NCI-H1048 (cell line): ENCODE measurements at regions not wholly inside any gene's neighbourhood (a gene's known extent, or its start where the extent isn't known, plus 50 kb on each side); places are given as distances from the start of the nearest gene placed in this dataset.
"Not testable (repeated sequence)": the region's sequence is repeated elsewhere in the genome, so short reads cannot be mapped to it uniquely, and the experiment has no call there.

Experiments used
- DNase-seq: peaks from one replicate; lab custom pipeline; 2025; lab: John Stamatoyannopoulos, UW

- DNase-seq: no peak
These were observed 1226.6 kb upstream of the FAM98A start for GRCh38 chr2:34825686-34826085.

GRCh38 chr2:34822616-34823015 lies 1223.5 kb upstream of the FAM98A start:
- no peak for DNase-seq

DNA sequence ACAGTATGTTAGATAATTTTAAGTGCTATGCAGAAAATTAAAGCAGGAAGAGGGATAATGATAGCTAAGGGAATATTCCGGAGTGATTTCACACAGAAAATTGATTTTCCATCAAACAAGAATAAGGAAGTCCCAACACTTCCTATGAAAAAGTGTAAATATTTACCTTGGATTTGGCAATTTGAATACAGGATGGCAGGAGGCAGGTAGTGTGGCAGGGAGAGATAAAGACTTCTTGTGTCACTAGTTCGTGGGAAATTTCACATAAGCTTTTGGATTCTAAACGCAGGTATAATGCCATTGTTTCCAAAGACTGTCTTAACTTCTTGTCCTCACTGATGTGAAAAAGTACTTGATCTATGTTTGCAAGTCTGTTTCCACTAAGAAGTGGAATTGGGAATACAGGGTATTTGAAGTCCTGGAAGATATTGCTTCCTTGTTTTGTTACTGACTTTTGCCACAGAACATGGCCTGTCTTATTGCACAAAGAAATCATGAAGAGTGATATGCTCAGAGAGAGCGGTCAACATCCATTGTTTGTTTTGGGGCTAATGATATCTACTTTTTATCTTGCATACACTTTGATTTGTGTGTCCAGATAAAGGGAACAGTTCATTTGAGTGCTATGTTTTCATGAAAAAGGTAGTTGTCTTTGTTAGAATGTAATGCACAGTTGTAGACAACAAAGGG lies 1216.1 kb upstream of the FAM98A start:
- DNase-seq: no peak

GRCh38 chr2:34810456-34810855 lies 1211.4 kb upstream of the FAM98A start:
- no peak for DNase-seq

GRCh38 chr2:34808426-34808825 lies 1209.3 kb upstream of the FAM98A start:
- no peak for DNase-seq

DNA sequence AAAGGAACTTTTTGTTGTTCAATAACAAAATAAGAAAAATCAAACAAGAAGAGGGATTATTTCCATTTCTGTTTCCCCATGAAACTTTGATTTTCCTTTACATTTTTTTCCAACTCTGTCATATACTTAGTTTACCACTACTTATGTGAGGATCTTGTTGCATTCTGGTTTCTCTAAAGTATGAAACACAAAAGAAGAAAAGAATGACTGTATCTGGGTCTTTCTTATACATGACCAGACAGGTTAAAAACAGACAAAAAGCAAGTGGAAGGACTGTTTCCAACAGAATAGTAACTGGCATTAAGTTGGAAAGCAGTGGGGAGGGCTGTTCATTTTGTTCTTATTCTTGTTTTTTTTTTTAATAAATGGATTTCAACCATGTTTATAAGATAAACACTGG lies 1207.8 kb upstream of the FAM98A start:
- DNase-seq: no peak

DNA sequence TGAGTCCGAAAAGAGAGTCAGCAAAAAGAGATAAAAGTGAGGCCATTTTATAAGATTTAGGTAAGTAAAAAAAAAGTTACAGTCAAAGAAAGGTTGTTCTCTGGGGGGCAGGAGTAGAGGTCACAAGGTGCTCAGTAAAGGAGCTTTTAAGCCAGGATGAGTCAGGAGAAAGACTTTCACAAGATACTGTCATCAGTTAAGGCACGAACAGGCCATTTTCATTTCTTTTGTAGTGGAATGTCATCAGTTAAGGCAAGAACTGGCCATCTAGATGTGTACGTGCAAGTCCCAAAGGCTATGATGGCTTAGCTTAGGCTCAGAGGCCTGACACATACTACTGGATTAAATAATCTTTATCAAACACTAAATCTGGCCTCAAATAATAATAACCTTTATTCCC lies 1207.3 kb upstream of the FAM98A start:
- DNase-seq: no peak

GRCh38 chr2:34799556-34799955 lies 1200.5 kb upstream of the FAM98A start:
- no peak for DNase-seq

DNA sequence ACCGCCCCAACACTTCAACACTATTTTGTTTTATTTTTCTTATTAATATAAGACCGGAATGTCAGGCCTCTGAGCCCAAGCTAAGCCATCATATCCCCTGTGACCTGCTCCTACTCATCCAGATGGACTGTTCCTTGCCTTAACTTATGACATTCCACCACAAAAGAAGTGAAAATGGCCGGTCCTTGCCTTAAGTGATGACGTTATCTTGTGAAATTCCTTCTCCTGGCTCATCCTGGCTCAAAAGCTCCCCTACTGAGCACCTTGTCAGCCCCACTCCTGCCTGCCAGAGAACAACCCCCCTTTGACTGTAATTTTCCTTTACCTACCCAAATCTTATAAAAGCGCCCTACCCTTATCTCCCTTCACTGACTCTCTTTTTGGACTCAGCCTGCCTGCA lies 1196.5 kb upstream of the FAM98A start:
- not testable (repeated sequence) for DNase-seq

DNA sequence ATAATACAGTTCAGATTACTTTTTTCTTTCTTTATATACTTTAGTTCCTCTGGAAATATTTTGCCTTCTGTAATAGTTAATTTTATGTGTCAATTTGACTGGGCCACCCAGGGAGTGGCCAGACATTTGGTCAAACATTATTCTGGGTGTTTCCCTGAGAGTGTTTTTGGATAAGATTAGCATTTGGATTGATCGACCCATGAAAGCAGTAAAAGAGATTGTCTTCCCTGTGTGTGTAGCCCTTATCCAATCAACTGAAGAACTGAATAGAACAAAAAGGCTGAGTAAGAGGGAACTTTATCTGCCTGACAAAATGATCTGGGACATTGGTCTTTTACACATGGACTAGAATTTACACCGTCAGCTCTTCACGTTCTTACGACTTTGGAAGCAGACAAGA lies 1190.1 kb upstream of the FAM98A start:
- no peak for DNase-seq

DNA sequence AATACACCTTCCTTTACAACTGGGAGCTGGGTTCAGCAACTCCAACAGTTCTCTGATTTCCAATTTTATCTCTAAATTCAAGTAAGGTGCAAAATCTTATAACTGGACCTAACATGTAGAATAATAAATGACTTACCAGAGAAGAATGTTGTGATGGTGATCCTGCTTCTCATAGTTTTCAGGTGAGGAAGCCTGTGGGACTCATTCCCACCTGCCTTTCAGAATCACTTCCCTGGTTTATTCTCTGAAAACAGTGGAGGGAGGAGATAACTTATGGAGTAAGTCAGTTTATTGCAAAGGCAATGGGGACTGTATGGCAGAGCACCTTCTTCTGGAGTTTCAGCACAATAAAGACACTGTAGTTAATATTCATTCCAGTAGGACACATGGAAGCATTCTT lies 1188.2 kb upstream of the FAM98A start:
- DNase-seq: no peak

GRCh38 chr2:34785206-34785785 lies 1186.2 kb upstream of the FAM98A start:
- no peak for DNase-seq

DNA sequence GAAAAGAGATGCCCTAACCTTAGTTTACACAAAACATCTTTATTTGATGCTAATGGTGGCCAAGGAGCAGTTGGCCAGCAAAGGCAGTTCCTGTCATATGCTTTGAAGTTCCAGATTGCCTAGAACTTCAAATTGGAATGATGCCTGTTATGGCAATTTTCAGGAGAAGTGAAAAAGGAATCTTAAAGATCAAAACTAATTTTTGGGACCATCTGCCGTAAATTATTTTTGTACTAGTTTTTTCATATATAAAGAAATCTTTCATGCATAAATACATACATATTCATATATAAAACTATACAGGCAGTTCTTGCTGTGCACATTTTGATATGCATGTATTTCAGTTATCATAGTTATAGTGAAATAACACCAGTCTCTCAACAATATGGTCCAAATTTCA lies 1185.6 kb upstream of the FAM98A start:
- DNase-seq: no peak

- DNase-seq: not testable (repeated sequence)
These were observed 1151.6 kb upstream of the FAM98A start for GRCh38 chr2:34750742-34751141.

- DNase-seq: no peak
These were observed 1148.5 kb upstream of the FAM98A start for GRCh38 chr2:34747643-34748042.

DNA sequence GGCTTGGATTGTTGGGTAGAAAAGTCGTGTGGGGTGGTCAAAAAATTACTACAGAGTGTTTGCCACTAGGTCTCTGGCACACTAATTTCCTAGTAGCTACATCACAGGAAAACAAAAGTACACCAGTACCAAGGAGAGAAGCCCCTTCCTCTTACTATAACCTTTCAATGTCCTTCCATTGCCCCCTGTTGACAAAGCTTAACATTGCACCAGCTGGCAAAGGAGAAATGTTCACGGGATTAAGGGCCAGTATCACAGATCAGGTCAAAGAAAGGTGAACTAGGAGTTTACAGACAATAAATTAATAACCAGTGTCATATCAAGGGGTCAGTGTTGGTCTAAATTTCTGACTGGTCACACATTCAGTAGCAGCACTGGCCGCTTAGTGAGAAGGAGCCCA lies 1139.6 kb upstream of the FAM98A start:
- no peak for DNase-seq

GRCh38 chr2:34737146-34737545 lies 1138.0 kb upstream of the FAM98A start:
- no peak for DNase-seq

- DNase-seq: no peak
These were observed 1137.4 kb upstream of the FAM98A start for GRCh38 chr2:34736482-34736881.

DNA sequence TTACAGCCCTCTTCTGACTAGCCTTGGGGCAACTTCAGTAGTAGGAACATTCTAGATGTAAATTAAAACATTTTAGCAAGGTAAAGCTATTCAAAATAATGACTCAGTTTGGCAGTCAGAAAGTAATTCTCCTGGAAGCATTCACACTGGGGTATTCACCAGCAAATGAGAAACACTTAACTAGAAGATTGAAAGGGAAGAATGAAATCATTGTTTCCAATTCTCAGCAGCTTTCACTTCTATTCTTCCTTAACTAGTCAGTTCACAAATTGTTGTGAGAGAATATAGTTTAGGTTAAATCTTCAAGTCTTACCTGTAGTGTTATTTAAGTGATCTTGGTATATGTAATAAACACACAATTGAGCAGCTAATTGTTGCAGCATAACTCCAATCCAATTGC lies 1135.6 kb upstream of the FAM98A start:
- DNase-seq: no peak

GRCh38 chr2:34734042-34734441 lies 1134.9 kb upstream of the FAM98A start:
- no peak for DNase-seq

GRCh38 chr2:34731292-34731691 lies 1132.2 kb upstream of the FAM98A start:
- no peak for DNase-seq

DNA sequence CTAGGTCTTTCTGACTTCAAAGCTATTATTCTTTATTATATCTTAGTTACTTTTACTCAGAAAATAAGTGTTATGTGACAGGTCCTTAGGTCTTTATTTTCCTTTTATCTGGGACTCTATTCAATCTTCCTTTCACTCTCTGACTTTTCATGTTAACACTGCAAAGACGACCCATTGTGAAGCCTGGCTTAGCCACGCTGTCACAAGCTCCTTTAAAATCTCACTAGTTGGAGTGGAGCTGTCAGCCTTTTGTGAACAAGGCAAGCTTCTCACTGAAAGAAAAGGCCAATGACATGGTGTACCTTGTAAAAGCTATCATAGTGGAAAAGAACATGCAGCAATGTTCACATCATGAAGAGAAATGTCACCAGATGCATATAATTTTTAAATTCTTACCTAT lies 1130.7 kb upstream of the FAM98A start:
- DNase-seq: no peak

GRCh38 chr2:34724107-34724506 lies 1125.0 kb upstream of the FAM98A start:
- no peak for DNase-seq

DNA sequence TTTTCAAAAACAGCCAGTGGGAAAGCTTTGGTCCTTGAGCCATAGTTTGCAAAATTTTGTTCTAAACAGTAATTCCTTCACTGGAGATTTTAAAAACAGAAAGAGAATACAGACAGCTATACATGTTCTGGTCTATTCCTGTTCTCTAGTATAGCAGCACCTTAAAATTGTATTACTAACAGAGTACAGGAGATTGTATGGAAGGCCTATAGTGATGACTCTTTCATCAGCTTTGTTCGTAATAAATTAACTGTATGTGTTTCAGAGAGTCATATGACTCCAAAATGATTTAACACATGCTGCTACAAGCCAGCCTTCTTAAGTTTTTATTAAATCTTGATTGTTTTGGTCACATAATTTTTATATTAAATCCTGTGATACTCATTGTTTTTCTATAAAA lies 1124.6 kb upstream of the FAM98A start:
- no peak for DNase-seq
